ENCODE measurements at regions not wholly inside any gene's neighbourhood (a gene's known extent, or its start where the extent isn't known, plus 50 kb on each side); places are given as distances from the start of the nearest gene placed in this dataset.

DNA sequence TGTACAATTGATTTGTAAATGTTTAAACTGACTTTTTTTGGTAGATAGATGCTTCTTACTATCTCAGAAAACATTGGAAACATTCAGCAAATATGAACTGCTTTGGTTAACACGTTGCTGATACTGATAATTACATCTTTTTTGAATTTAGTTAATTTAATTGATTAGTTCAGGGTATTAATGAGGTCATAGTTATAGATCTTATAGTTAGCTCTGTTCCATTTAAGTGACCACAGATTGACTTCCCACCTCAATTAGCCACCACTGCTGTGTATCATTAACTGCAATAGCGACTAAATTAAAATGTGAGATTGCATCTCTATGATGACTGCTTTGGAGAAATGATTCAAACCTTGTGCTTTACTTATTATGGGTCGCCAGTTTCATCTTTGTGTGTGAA, 407.1 kb upstream of the EDIL3 start:
- TF ChIP-seq, protein P1, sequence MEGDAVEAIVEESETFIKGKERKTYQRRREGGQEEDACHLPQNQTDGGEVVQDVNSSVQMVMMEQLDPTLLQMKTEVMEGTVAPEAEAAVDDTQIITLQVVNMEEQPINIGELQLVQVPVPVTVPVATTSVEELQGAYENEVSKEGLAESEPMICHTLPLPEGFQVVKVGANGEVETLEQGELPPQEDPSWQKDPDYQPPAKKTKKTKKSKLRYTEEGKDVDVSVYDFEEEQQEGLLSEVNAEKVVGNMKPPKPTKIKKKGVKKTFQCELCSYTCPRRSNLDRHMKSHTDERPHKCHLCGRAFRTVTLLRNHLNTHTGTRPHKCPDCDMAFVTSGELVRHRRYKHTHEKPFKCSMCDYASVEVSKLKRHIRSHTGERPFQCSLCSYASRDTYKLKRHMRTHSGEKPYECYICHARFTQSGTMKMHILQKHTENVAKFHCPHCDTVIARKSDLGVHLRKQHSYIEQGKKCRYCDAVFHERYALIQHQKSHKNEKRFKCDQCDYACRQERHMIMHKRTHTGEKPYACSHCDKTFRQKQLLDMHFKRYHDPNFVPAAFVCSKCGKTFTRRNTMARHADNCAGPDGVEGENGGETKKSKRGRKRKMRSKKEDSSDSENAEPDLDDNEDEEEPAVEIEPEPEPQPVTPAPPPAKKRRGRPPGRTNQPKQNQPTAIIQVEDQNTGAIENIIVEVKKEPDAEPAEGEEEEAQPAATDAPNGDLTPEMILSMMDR (IDR thresholded peaks at IDR 0.05; ENCODE audit: poor library complexity, severe bottlenecking): no peak
- TF ChIP-seq, protein P2, sequence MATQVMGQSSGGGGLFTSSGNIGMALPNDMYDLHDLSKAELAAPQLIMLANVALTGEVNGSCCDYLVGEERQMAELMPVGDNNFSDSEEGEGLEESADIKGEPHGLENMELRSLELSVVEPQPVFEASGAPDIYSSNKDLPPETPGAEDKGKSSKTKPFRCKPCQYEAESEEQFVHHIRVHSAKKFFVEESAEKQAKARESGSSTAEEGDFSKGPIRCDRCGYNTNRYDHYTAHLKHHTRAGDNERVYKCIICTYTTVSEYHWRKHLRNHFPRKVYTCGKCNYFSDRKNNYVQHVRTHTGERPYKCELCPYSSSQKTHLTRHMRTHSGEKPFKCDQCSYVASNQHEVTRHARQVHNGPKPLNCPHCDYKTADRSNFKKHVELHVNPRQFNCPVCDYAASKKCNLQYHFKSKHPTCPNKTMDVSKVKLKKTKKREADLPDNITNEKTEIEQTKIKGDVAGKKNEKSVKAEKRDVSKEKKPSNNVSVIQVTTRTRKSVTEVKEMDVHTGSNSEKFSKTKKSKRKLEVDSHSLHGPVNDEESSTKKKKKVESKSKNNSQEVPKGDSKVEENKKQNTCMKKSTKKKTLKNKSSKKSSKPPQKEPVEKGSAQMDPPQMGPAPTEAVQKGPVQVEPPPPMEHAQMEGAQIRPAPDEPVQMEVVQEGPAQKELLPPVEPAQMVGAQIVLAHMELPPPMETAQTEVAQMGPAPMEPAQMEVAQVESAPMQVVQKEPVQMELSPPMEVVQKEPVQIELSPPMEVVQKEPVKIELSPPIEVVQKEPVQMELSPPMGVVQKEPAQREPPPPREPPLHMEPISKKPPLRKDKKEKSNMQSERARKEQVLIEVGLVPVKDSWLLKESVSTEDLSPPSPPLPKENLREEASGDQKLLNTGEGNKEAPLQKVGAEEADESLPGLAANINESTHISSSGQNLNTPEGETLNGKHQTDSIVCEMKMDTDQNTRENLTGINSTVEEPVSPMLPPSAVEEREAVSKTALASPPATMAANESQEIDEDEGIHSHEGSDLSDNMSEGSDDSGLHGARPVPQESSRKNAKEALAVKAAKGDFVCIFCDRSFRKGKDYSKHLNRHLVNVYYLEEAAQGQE (IDR thresholded peaks at IDR 0.05; ENCODE audit: borderline replicate concordance): no peak
- TF ChIP-seq EP300 (conservative IDR thresholded peaks at IDR 0.05; ENCODE audit: poor library complexity, severe bottlenecking) (no peak), MXI1 (conservative IDR thresholded peaks at IDR 0.05; ENCODE audit: poor library complexity, severe bottlenecking) (no peak), TAF1 (IDR thresholded peaks at IDR 0.05; ENCODE audit: low read depth) (no peak), POLR2AphosphoS5 (IDR thresholded peaks at IDR 0.05) (no peak), EZH2 (IDR thresholded peaks at IDR 0.05; ENCODE audit: borderline replicate concordance, insufficient read depth, low read length, poor library complexity, severe bottlenecking) (no peak)

Data from neural cell (in vitro differentiated cells).